ENCODE measurements at regions not wholly inside any gene's neighbourhood (a gene's known extent, or its start where the extent isn't known, plus 50 kb on each side); places are given as distances from the start of the nearest gene placed in this dataset.

- no peak for DNase-seq (ENCODE audit: low read depth)
These were observed 255.9 kb upstream of the CXCR4 start for GRCh38 chr2:136373841-136374240.

GRCh38 chr2:136373029-136373428 lies 255.1 kb upstream of the CXCR4 start:
- no peak for DNase-seq (ENCODE audit: low read depth)

GRCh38 chr2:136363900-136364299 lies 246.0 kb upstream of the CXCR4 start:
- no peak for DNase-seq (ENCODE audit: low read depth)

- no peak for DNase-seq (ENCODE audit: low read depth)
These were observed 245.5 kb upstream of the CXCR4 start for GRCh38 chr2:136363470-136363869.

- DNase-seq (ENCODE audit: low read depth): no peak
These were observed 244.9 kb upstream of the CXCR4 start for GRCh38 chr2:136362676-136363390.

- DNase-seq (ENCODE audit: low read depth): no peak
These were observed 243.6 kb upstream of the CXCR4 start for GRCh38 chr2:136361521-136361920.

GRCh38 chr2:136360790-136361189 lies 242.8 kb upstream of the CXCR4 start:
- no peak for DNase-seq (ENCODE audit: low read depth)

- no peak for DNase-seq (ENCODE audit: low read depth)
These were observed 241.4 kb upstream of the CXCR4 start for GRCh38 chr2:136359121-136359965.

- no peak for DNase-seq (ENCODE audit: low read depth)
These were observed 240.6 kb upstream of the CXCR4 start for GRCh38 chr2:136358576-136358975.

GRCh38 chr2:136357007-136357380 lies 239.0 kb upstream of the CXCR4 start:
- no peak for DNase-seq (ENCODE audit: low read depth)

- no peak for DNase-seq (ENCODE audit: low read depth)
These were observed 238.4 kb upstream of the CXCR4 start for GRCh38 chr2:136356125-136357006.

- DNase-seq (ENCODE audit: low read depth): no peak
These were observed 233.7 kb upstream of the CXCR4 start for GRCh38 chr2:136351684-136352083.

GRCh38 chr2:136347981-136348380 lies 230.0 kb upstream of the CXCR4 start:
- no peak for DNase-seq (ENCODE audit: low read depth)

GRCh38 chr2:136344339-136344738 lies 226.4 kb upstream of the CXCR4 start:
- no peak for DNase-seq (ENCODE audit: low read depth)

- DNase-seq (ENCODE audit: low read depth): no peak
These were observed 224.2 kb upstream of the CXCR4 start for GRCh38 chr2:136342138-136342537.

GRCh38 chr2:136334967-136335366 lies 217.0 kb upstream of the CXCR4 start:
- no peak for DNase-seq (ENCODE audit: low read depth)

- DNase-seq (ENCODE audit: low read depth): no peak
These were observed 214.6 kb upstream of the CXCR4 start for GRCh38 chr2:136332436-136333095.

- DNase-seq (ENCODE audit: low read depth): no peak
These were observed 213.3 kb upstream of the CXCR4 start for GRCh38 chr2:136331226-136331625.

- DNase-seq (ENCODE audit: low read depth): no peak
These were observed 210.4 kb upstream of the CXCR4 start for GRCh38 chr2:136328207-136328795.

GRCh38 chr2:136327162-136327852 lies 209.4 kb upstream of the CXCR4 start:
- peak; percentile 15 for DNase-seq (ENCODE audit: low read depth)

- no peak for DNase-seq (ENCODE audit: low read depth)
These were observed 207.9 kb upstream of the CXCR4 start for GRCh38 chr2:136325844-136326331.
